K562 (cell line): ENCODE measurements at regions not wholly inside any gene's neighbourhood (a gene's known extent, or its start where the extent isn't known, plus 50 kb on each side); places are given as distances from the start of the nearest gene placed in this dataset.

Experiments used
- ATAC-seq: fragments of 200-7000 bp; cut with Tn5 transposase; 3 replicates; pipeline ENCODE4 v1.9.1; 2020; ENCODE audit warnings: moderate library complexity
- BruUV-seq: library from RNA; stranded (reverse); fragments of 400-500 nt; replicated peaks from 2 replicates; lab custom pipeline; 2021; lab: Mats Ljungman, UMichigan
- CTCF ChIA-PET: fragments of 300-600 bp; formaldehyde crosslinking; extraction: SDS; loops from one replicate; lab custom pipeline; 2021; ENCODE audit warnings: low intra/inter-chr PET ratio; lab: Yijun Ruan, JAX
- POLR2A ChIA-PET: fragments of 300-600, 350-650 bp; sonication (Branson Sonifier 250); formaldehyde crosslinking; extraction: SDS; loops from one replicate; lab custom pipeline; 2021; ENCODE audit warnings: antibody characterized with exemption, inconsistent platforms; lab: Yijun Ruan, JAX
- DNase-seq, 4 experiments: peaks; one replicate each; pipeline versions ENCODE4 v3.0.0 to v3.0.0-alpha.2; 2011 to 2018; ENCODE audit warnings: low spot score in 3 of 4, mixed read lengths in 3 of 4; ENCODE audit errors: extremely low read depth in 1 of 4
- FAIRE-seq: peaks from 2 replicates; lab custom pipeline; 2011; peaks lifted over from hg19 to GRCh38; lab: Jason Lieb, UNC
- H2AFZ ChIP-seq: 2 replicates; pipeline ENCODE4 v1.6.0; 2011; ENCODE audit warnings: low read depth, low read length, control low read depth, inconsistent platforms
- H3K27ac ChIP-seq: fragments of 200-600 bp; 3 replicates; pipeline ENCODE4 v1.8.0; 2011; ENCODE audit warnings: low read depth, mild to moderate bottlenecking, control low read depth, inconsistent platforms, low read length, moderate library complexity, mixed read lengths; ENCODE audit errors: extremely low read depth
- H3K27me3 ChIP-seq, 2 experiments: fragments of 300-600 bp in 1 of 2; 2 replicates in 1 of 2; 3 replicates in 1 of 2; pipeline versions ENCODE4 v1.6.0 to v1.8.0; 2011; ENCODE audit warnings: inconsistent platforms in 2 of 2, low read length in 2 of 2, mild to moderate bottlenecking in 1 of 2, mixed read lengths in 1 of 2, moderate library complexity in 1 of 2; ENCODE audit not compliant: control insufficient read depth in 2 of 2, insufficient read depth in 2 of 2
- H3K36me3 ChIP-seq: fragments of 300-600 bp; 3 replicates; pipeline ENCODE4 v1.8.0; 2011; ENCODE audit warnings: mild to moderate bottlenecking, low read length, inconsistent platforms; ENCODE audit not compliant: control insufficient read depth, insufficient read depth
- H3K4me1 ChIP-seq, 2 experiments: fragments of 200-600 bp in 1 of 2; replicated peaks in 1 of 2; 2 replicates in 1 of 2; 3 replicates in 1 of 2; pipeline versions ENCODE4 v1.5.1 to v1.8.0; 2011; ENCODE audit warnings: inconsistent platforms in 2 of 2, low read length in 2 of 2, mild to moderate bottlenecking in 1 of 2, mixed read lengths in 1 of 2, moderate library complexity in 1 of 2; ENCODE audit not compliant: control insufficient read depth in 2 of 2, insufficient read depth in 2 of 2
- H3K4me2 ChIP-seq: 2 replicates; pipeline ENCODE4 v1.6.1; 2011; ENCODE audit warnings: low read length, control low read depth, inconsistent platforms, mixed read lengths; ENCODE audit not compliant: insufficient read depth
- H3K4me3 ChIP-seq: fragments of 200-600 bp; sonication (generic), shearing (Covaris generic); 2 replicates; pipeline ENCODE4 v1.5.1; 2016; ENCODE audit warnings: control low read depth, inconsistent platforms
- H3K79me2 ChIP-seq: fragments of 200-600 bp; 3 replicates; pipeline ENCODE4 v1.8.0; 2011; ENCODE audit warnings: low read length, inconsistent platforms; ENCODE audit not compliant: control insufficient read depth, insufficient read depth
- H3K9ac ChIP-seq, 2 experiments: 2 replicates each; pipeline versions ENCODE4 v1.6.0 to v1.6.1; 2011; ENCODE audit warnings: low read depth in 2 of 2, low read length in 2 of 2, control low read depth in 1 of 2, inconsistent platforms in 1 of 2, mild to moderate bottlenecking in 1 of 2, mixed read lengths in 1 of 2; ENCODE audit not compliant: insufficient read depth in 1 of 2
- H3K9me1 ChIP-seq: one replicate; pipeline ENCODE4 v1.6.0; 2011; ENCODE audit warnings: inconsistent platforms, mild to moderate bottlenecking, low read length, moderate library complexity; ENCODE audit not compliant: control insufficient read depth, insufficient read depth
- H3K9me3 ChIP-seq: replicated peaks from 2 replicates; pipeline ENCODE4 v1.5.1; 2011; ENCODE audit warnings: low read depth, low read length, inconsistent platforms; ENCODE audit not compliant: control insufficient read depth, insufficient read depth
- H4K20me1 ChIP-seq: replicated peaks from 2 replicates; pipeline ENCODE4 v1.6.1; 2011; ENCODE audit warnings: low read length, inconsistent platforms, mixed read lengths; ENCODE audit not compliant: control insufficient read depth, insufficient read depth
- WGBS: fragments of 100-300 bp; shearing (Covaris generic); methylation state at CpG from one replicate; pipeline ENCODE4 v1.1.6; 2016; ENCODE audit warnings: low coverage, mixed read lengths; ENCODE audit not compliant: insufficient coverage; ENCODE audit errors: missing lambda C conversion rate; 5-methylcytosine and 5-hydroxymethylcytosine counted together
- in situ Hi-C: fragments of 300-500 bp; cut with MboI; formaldehyde crosslinking; loops from 4 replicates; pipeline ENCODE4 v1.15.0; 2018; ENCODE audit warnings: inconsistent platforms, mixed read lengths
- intact Hi-C: fragments of 100-400 bp; cut with micrococcal nuclease; formaldehyde crosslinking; loops from 2 replicates; pipeline ENCODE4 v1.14.2; 2022
- TF ChIP-seq, protein P1 (sequence below): fragments of 250-450 bp; sonication (Bioruptor Pico); IDR thresholded peaks from 2 replicates; pipeline ENCODE4 v1.5.0; 2021; ENCODE audit warnings: mild to moderate bottlenecking, borderline replicate concordance
- TF ChIP-seq, protein P2 (sequence below): fragments of 450-650 bp; IDR thresholded peaks from 2 replicates; pipeline ENCODE4 v1.6.1; 2014; ENCODE audit warnings: low read depth, mild to moderate bottlenecking, moderate library complexity, borderline replicate concordance

DNA sequence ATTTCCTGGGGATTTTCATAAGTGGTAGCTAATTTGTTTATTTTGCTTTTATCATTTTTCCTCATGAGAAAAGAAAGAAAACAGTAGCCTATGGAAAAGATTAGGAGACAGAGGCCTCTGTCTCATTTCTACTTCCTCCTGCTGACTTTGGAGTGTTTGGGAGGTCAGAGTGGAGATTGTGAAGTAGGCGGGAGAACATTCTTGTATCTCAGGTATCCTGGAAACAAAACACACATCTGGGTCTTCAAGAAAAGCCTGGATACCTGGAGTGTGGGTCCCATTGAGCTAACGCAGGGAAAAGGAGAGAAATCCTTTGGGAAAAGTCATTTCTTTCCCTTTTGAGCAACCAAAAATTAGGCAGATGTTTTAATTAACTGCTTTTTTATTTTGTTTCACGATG lies 161.5 kb upstream of the DMAC1 start:
- Histone ChIP-seq H3K4me2 (no peak overlapping the region), H3K4me3 (no peak overlapping the region), H3K9me1 (no peaks in the 10 kb centered on the region), H3K9me3 (no peaks in the 10 kb centered on the region), H2AFZ (no peak overlapping the region), H3K27ac (no peak overlapping the region), H3K4me1 (no peaks in the 10 kb centered on the region), H3K9ac (no peak overlapping the region), H3K36me3 (no peaks in the 10 kb centered on the region), H4K20me1 (no peaks in the 10 kb centered on the region), H3K27me3 (no peaks in the 10 kb centered on the region), H3K79me2 (no peaks in the 10 kb centered on the region)
- ChIA-PET CTCF (no interaction called here), POLR2A (no interaction called here)
- intact Hi-C loops (no loop called here), in situ Hi-C loops (no loop called here)
- BruUV-seq = no TSS peak
- FAIRE-seq (no peak), DNase-seq (no peak), ATAC-seq (no peak)
- 0% methylated on average over 2 of the region's 3 CpGs for WGBS
- TF ChIP-seq, protein P1, sequence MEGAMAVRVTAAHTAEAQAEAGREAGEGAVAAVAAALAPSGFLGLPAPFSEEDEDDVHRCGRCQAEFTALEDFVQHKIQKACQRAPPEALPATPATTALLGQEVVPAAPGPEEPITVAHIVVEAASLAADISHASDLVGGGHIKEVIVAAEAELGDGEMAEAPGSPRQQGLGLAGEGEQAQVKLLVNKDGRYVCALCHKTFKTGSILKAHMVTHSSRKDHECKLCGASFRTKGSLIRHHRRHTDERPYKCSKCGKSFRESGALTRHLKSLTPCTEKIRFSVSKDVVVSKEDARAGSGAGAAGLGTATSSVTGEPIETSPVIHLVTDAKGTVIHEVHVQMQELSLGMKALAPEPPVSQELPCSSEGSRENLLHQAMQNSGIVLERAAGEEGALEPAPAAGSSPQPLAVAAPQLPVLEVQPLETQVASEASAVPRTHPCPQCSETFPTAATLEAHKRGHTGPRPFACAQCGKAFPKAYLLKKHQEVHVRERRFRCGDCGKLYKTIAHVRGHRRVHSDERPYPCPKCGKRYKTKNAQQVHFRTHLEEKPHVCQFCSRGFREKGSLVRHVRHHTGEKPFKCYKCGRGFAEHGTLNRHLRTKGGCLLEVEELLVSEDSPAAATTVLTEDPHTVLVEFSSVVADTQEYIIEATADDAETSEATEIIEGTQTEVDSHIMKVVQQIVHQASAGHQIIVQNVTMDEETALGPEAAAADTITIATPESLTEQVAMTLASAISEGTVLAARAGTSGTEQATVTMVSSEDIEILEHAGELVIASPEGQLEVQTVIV = no peak
- TF ChIP-seq, protein P2, sequence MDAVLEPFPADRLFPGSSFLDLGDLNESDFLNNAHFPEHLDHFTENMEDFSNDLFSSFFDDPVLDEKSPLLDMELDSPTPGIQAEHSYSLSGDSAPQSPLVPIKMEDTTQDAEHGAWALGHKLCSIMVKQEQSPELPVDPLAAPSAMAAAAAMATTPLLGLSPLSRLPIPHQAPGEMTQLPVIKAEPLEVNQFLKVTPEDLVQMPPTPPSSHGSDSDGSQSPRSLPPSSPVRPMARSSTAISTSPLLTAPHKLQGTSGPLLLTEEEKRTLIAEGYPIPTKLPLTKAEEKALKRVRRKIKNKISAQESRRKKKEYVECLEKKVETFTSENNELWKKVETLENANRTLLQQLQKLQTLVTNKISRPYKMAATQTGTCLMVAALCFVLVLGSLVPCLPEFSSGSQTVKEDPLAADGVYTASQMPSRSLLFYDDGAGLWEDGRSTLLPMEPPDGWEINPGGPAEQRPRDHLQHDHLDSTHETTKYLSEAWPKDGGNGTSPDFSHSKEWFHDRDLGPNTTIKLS = no peak
